ENCODE measurements at regions not wholly inside any gene's neighbourhood (a gene's known extent, or its start where the extent isn't known, plus 50 kb on each side); places are given as distances from the start of the nearest gene placed in this dataset.
A peak's percentile ranks its signal among the peaks of the same experiment; 100 is the strongest.

GRCh38 chr15:96088650-96089049, 241.8 kb upstream of the NR2F2 start:
- H3K27ac ChIP-seq (ENCODE audit: low read depth): no peak overlapping the region
- no peaks in the 10 kb centered on the region for H4K20me1 ChIP-seq (replicated peaks; ENCODE audit: insufficient read depth)
- no peak overlapping the region for H3K27ac Mint-ChIP-seq

More at GRCh38 chr15:96088650-96089049, 241.8 kb upstream of the NR2F2 start:
- no peaks in the 10 kb centered on the region for H3K36me3 Mint-ChIP-seq (ENCODE audit: low read depth)
- no peak for TF ChIP-seq JUNB (IDR thresholded peaks at IDR 0.05; ENCODE audit: unreplicated experiment)
- no peak for TF ChIP-seq CTCF (conservative IDR thresholded peaks at IDR 0.05; ENCODE audit: low read depth in 2 of 2)
- no peak for TF ChIP-seq NANOG (IDR thresholded peaks at IDR 0.05; ENCODE audit: borderline replicate concordance)
- TF ChIP-seq, protein P1, sequence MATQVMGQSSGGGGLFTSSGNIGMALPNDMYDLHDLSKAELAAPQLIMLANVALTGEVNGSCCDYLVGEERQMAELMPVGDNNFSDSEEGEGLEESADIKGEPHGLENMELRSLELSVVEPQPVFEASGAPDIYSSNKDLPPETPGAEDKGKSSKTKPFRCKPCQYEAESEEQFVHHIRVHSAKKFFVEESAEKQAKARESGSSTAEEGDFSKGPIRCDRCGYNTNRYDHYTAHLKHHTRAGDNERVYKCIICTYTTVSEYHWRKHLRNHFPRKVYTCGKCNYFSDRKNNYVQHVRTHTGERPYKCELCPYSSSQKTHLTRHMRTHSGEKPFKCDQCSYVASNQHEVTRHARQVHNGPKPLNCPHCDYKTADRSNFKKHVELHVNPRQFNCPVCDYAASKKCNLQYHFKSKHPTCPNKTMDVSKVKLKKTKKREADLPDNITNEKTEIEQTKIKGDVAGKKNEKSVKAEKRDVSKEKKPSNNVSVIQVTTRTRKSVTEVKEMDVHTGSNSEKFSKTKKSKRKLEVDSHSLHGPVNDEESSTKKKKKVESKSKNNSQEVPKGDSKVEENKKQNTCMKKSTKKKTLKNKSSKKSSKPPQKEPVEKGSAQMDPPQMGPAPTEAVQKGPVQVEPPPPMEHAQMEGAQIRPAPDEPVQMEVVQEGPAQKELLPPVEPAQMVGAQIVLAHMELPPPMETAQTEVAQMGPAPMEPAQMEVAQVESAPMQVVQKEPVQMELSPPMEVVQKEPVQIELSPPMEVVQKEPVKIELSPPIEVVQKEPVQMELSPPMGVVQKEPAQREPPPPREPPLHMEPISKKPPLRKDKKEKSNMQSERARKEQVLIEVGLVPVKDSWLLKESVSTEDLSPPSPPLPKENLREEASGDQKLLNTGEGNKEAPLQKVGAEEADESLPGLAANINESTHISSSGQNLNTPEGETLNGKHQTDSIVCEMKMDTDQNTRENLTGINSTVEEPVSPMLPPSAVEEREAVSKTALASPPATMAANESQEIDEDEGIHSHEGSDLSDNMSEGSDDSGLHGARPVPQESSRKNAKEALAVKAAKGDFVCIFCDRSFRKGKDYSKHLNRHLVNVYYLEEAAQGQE (IDR thresholded peaks at IDR 0.05; ENCODE audit: unreplicated experiment): no peak
- TF ChIP-seq EZH2 (IDR thresholded peaks at IDR 0.05; ENCODE audit: low read depth, unreplicated experiment): no peak
- no peak for TF ChIP-seq STAT1 (IDR thresholded peaks at IDR 0.05; ENCODE audit: unreplicated experiment)
- TF ChIP-seq EZH2phosphoT487 (IDR thresholded peaks at IDR 0.05; ENCODE audit: unreplicated experiment): no peak
- TF ChIP-seq, protein P2, sequence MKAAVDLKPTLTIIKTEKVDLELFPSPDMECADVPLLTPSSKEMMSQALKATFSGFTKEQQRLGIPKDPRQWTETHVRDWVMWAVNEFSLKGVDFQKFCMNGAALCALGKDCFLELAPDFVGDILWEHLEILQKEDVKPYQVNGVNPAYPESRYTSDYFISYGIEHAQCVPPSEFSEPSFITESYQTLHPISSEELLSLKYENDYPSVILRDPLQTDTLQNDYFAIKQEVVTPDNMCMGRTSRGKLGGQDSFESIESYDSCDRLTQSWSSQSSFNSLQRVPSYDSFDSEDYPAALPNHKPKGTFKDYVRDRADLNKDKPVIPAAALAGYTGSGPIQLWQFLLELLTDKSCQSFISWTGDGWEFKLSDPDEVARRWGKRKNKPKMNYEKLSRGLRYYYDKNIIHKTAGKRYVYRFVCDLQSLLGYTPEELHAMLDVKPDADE (IDR thresholded peaks at IDR 0.05): no peak
- no peak overlapping the region for H3K4me3 Mint-ChIP-seq
- Histone ChIP-seq H3K4me3 (no peak overlapping the region), H3K27me3 (ENCODE audit: insufficient read depth) (peaks cover 98% of the 10 kb centered on the region), H3K36me3 (ENCODE audit: insufficient read depth) (no peaks in the 10 kb centered on the region), H3K4me1 (ENCODE audit: insufficient read depth) (no peaks in the 10 kb centered on the region; the same call in 1 of the 2 replicates), H3F3A (replicated peaks; ENCODE audit: low read depth) (no peaks in the 10 kb centered on the region), H2AFZ (no peak overlapping the region), H3K9me2 (ENCODE audit: insufficient read depth) (no peaks in the 10 kb centered on the region), H3K4me2 (0 out of 2 replicates have a peak overlapping the region, but pooled peaks have one; percentile 1), H3K79me2 (replicated peaks; ENCODE audit: insufficient read depth) (no peaks in the 10 kb centered on the region)
- no peaks in the 10 kb centered on the region for H3K9me3 Mint-ChIP-seq
- H3K27me3 Mint-ChIP-seq (ENCODE audit: insufficient read depth, low read depth, poor library complexity): peaks cover 81% of the 10 kb centered on the region
- ATAC-seq: peak; percentile 46
- DNase-seq (ENCODE audit: low spot score): peak; percentile 75
- H3K4me1 Mint-ChIP-seq: peaks cover 28% of the 10 kb centered on the region
